ENCODE measurements at regions not wholly inside any gene's neighbourhood (a gene's known extent, or its start where the extent isn't known, plus 50 kb on each side); places are given as distances from the start of the nearest gene placed in this dataset.

DNA sequence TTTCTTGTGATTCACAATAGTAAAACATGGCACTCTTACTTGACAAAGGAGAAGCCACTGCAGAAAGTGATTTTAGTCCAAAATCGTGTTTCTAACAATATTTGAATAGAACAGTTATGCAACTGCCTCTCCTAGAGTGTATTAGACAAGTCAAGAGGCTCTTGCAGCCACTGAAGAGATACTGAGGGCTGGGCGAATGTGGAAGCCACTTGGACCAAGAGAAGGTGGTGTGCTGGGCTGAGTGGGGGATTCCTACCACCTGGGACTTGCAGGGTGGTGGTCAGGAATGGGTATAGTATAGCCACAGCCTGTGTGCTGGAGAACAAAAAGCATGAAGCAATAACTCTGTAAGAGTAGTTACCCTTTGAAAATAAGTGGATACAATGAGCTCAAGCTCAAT lies 223.8 kb upstream of the DNAJC19 start:
- TF ChIP-seq ZBTB33 (IDR thresholded peaks at IDR 0.05; ENCODE audit: borderline replicate concordance, low read depth) (no peak), RAD21 (IDR thresholded peaks at IDR 0.05; ENCODE audit: low read length) (no peak), RCOR1 (IDR thresholded peaks at IDR 0.05; ENCODE audit: low read length) (no peak), FOSL2 (IDR thresholded peaks at IDR 0.05; ENCODE audit: borderline replicate concordance, low read depth) (no peak), PBX3 (IDR thresholded peaks at IDR 0.05) (no peak), SIN3A (IDR thresholded peaks at IDR 0.05; ENCODE audit: borderline replicate concordance, low read depth, low read length) (no peak), RFX5 (IDR thresholded peaks at IDR 0.05; ENCODE audit: low read length) (no peak), GABPA (IDR thresholded peaks at IDR 0.05; ENCODE audit: low read depth) (no peak)
- TF ChIP-seq, protein P1, sequence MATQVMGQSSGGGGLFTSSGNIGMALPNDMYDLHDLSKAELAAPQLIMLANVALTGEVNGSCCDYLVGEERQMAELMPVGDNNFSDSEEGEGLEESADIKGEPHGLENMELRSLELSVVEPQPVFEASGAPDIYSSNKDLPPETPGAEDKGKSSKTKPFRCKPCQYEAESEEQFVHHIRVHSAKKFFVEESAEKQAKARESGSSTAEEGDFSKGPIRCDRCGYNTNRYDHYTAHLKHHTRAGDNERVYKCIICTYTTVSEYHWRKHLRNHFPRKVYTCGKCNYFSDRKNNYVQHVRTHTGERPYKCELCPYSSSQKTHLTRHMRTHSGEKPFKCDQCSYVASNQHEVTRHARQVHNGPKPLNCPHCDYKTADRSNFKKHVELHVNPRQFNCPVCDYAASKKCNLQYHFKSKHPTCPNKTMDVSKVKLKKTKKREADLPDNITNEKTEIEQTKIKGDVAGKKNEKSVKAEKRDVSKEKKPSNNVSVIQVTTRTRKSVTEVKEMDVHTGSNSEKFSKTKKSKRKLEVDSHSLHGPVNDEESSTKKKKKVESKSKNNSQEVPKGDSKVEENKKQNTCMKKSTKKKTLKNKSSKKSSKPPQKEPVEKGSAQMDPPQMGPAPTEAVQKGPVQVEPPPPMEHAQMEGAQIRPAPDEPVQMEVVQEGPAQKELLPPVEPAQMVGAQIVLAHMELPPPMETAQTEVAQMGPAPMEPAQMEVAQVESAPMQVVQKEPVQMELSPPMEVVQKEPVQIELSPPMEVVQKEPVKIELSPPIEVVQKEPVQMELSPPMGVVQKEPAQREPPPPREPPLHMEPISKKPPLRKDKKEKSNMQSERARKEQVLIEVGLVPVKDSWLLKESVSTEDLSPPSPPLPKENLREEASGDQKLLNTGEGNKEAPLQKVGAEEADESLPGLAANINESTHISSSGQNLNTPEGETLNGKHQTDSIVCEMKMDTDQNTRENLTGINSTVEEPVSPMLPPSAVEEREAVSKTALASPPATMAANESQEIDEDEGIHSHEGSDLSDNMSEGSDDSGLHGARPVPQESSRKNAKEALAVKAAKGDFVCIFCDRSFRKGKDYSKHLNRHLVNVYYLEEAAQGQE (IDR thresholded peaks at IDR 0.05; ENCODE audit: low read depth, low read length): no peak
- TF ChIP-seq, protein P2, sequence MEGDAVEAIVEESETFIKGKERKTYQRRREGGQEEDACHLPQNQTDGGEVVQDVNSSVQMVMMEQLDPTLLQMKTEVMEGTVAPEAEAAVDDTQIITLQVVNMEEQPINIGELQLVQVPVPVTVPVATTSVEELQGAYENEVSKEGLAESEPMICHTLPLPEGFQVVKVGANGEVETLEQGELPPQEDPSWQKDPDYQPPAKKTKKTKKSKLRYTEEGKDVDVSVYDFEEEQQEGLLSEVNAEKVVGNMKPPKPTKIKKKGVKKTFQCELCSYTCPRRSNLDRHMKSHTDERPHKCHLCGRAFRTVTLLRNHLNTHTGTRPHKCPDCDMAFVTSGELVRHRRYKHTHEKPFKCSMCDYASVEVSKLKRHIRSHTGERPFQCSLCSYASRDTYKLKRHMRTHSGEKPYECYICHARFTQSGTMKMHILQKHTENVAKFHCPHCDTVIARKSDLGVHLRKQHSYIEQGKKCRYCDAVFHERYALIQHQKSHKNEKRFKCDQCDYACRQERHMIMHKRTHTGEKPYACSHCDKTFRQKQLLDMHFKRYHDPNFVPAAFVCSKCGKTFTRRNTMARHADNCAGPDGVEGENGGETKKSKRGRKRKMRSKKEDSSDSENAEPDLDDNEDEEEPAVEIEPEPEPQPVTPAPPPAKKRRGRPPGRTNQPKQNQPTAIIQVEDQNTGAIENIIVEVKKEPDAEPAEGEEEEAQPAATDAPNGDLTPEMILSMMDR (IDR thresholded peaks at IDR 0.05): no peak
- Histone ChIP-seq H3K4me3 (ENCODE audit: low read depth in 2 of 2, low read length in 1 of 2) (no peak overlapping the region), H3K9me3 (no peaks in the 10 kb centered on the region), H3K9me2 (no peaks in the 10 kb centered on the region), H3K4me1 (ENCODE audit: control insufficient read depth in 1 of 2, insufficient read depth in 2 of 2, low read depth in 1 of 2, low read length in 1 of 2) (no peaks in the 10 kb centered on the region; a peak in 1 of 4 replicates), H3K79me2 (ENCODE audit: insufficient read depth) (no peaks in the 10 kb centered on the region), H2AFZ (ENCODE audit: low read depth) (no peak overlapping the region), H4K20me1 (ENCODE audit: insufficient read depth) (no peaks in the 10 kb centered on the region), H3K9ac (no peak overlapping the region), H3K36me3 (replicated peaks in 1 of 2; ENCODE audit: control insufficient read depth in 1 of 2, insufficient read depth in 2 of 2, low read length in 1 of 2) (no peaks in the 10 kb centered on the region), H3K4me2 (no peak overlapping the region), H3K27me3 (ENCODE audit: insufficient read depth) (no peaks in the 10 kb centered on the region), H3K27ac (ENCODE audit: low read depth in 2 of 2, low read length in 1 of 2) (no peak overlapping the region), H3F3A (replicated peaks; ENCODE audit: insufficient read depth) (no peaks in the 10 kb centered on the region)
- DNase-seq: no peak
- CTCF ChIA-PET: interaction anchor here (1.1 to 3.9 kb wide), 4 partner anchors 62 to 1471 kb away, joined by 3 to 35 read pairs (median 7); no protein-coding TSS in a partner anchor
- POLR2A ChIA-PET: no interaction called here
- WGBS (ENCODE audit: low lambda C conversion rate): 10% methylated on average over 2 of the region's 2 CpGs

All from SK-N-SH (cell line).